ENCODE measurements at regions not wholly inside any gene's neighbourhood (a gene's known extent, or its start where the extent isn't known, plus 50 kb on each side); places are given as distances from the start of the nearest gene placed in this dataset.

GRCh38 chr10:44028384-44029137, 356.3 kb downstream of the CXCL12 start:
- Histone ChIP-seq H3K4me3 (no peak overlapping the region), H3K4me1 (no peaks in the 10 kb centered on the region), H3K27ac (no peak overlapping the region), H3K9me3 (no peaks in the 10 kb centered on the region), H3K4me2 (no peak overlapping the region)
- ATAC-seq: no peak
- TF ChIP-seq FOSB (CRISPR knock-in tag; IDR thresholded peaks at IDR 0.05) (no peak), ELK1 (IDR thresholded peaks at IDR 0.05; ENCODE audit: low read depth, low read length) (no peak), CBX2 (IDR thresholded peaks at IDR 0.05; ENCODE audit: borderline replicate concordance, low read depth) (no peak), JUNB (IDR thresholded peaks at IDR 0.05) (no peak), RNF2 (IDR thresholded peaks at IDR 0.05; ENCODE audit: borderline replicate concordance, low read depth) (no peak), HOXA7 (CRISPR knock-in tag; IDR thresholded peaks at IDR 0.05) (no peak), HOXB5 (CRISPR knock-in tag; IDR thresholded peaks at IDR 0.05) (no peak), ESRRA (IDR thresholded peaks at IDR 0.05; ENCODE audit: borderline replicate concordance, low read length) (no peak), EP300 (IDR thresholded peaks at IDR 0.05) (no peak), FOSL2 (IDR thresholded peaks at IDR 0.05) (no peak), FOSL2 (CRISPR knock-in tag; IDR thresholded peaks at IDR 0.05) (no peak), EHF (CRISPR knock-in tag; IDR thresholded peaks at IDR 0.05) (no peak), TP53 (CRISPR knock-in tag; IDR thresholded peaks at IDR 0.05) (no peak), RARB (CRISPR knock-in tag; IDR thresholded peaks at IDR 0.05) (no peak), TFCP2L1 (CRISPR knock-in tag; IDR thresholded peaks at IDR 0.05) (no peak), SREBF2 (IDR thresholded peaks at IDR 0.05) (no peak)
- no peak for DNase-seq (ENCODE audit: low read depth in 1 of 2, low spot score in 1 of 2)
- WGBS (ENCODE audit: missing lambda C conversion rate): 31% methylated on average over 11 of the region's 11 CpGs
- ChIA-PET CTCF (no interaction called here), POLR2A (no interaction called here)
- FAIRE-seq: no peak

GRCh38 chr10:44024356-44025116, 360.4 kb downstream of the CXCL12 start:
- WGBS (ENCODE audit: missing lambda C conversion rate): 21% methylated on average over 6 of the region's 6 CpGs
- ATAC-seq: no peak
- H3K27ac ChIP-seq: no peak overlapping the region
- H3K4me2 ChIP-seq: no peak overlapping the region
- FAIRE-seq: no peak
- no peaks in the 10 kb centered on the region for H3K4me1 ChIP-seq
- DNase-seq (ENCODE audit: low read depth in 1 of 2, low spot score in 1 of 2): no peak
- H3K4me3 ChIP-seq: no peak overlapping the region
- TF ChIP-seq NFE2L2 (conservative IDR thresholded peaks at IDR 0.05; ENCODE audit: low read length): no peak
- TF ChIP-seq RAD21 (conservative IDR thresholded peaks at IDR 0.05 in 1 of 2, IDR thresholded peaks at IDR 0.05 in 1 of 2): no peak
- no peak for TF ChIP-seq MAX (IDR thresholded peaks at IDR 0.05)
- no peak for TF ChIP-seq CEBPB (IDR thresholded peaks at IDR 0.05)
- TF ChIP-seq ZFP36 (IDR thresholded peaks at IDR 0.05; ENCODE audit: borderline replicate concordance, partially characterized antibody): no peak
- TF ChIP-seq, protein P1, sequence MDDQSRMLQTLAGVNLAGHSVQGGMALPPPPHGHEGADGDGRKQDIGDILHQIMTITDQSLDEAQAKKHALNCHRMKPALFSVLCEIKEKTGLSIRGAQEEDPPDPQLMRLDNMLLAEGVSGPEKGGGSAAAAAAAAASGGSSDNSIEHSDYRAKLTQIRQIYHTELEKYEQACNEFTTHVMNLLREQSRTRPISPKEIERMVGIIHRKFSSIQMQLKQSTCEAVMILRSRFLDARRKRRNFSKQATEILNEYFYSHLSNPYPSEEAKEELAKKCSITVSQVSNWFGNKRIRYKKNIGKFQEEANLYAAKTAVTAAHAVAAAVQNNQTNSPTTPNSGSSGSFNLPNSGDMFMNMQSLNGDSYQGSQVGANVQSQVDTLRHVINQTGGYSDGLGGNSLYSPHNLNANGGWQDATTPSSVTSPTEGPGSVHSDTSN (IDR thresholded peaks at IDR 0.05): no peak
- no peak for TF ChIP-seq POLR2AphosphoS2 (conservative IDR thresholded peaks at IDR 0.05; ENCODE audit: low read length)
- TF ChIP-seq, protein P2, sequence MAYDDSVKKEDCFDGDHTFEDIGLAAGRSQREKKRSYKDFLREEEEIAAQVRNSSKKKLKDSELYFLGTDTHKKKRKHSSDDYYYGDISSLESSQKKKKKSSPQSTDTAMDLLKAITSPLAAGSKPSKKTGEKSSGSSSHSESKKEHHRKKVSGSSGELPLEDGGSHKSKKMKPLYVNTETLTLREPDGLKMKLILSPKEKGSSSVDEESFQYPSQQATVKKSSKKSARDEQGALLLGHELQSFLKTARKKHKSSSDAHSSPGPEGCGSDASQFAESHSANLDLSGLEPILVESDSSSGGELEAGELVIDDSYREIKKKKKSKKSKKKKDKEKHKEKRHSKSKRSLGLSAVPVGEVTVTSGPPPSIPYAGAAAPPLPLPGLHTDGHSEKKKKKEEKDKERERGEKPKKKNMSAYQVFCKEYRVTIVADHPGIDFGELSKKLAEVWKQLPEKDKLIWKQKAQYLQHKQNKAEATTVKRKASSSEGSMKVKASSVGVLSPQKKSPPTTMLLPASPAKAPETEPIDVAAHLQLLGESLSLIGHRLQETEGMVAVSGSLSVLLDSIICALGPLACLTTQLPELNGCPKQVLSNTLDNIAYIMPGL (CRISPR knock-in tag; IDR thresholded peaks at IDR 0.05; ENCODE audit: borderline replicate concordance): no peak
- no peak for TF ChIP-seq NPAS2 (CRISPR knock-in tag; IDR thresholded peaks at IDR 0.05; ENCODE audit: borderline replicate concordance)
- ChIA-PET POLR2A (no interaction called here), CTCF (no interaction called here)
- H3K9me3 ChIP-seq: no peaks in the 10 kb centered on the region
